ENCODE measurements at regions not wholly inside any gene's neighbourhood (a gene's known extent, or its start where the extent isn't known, plus 50 kb on each side); places are given as distances from the start of the nearest gene placed in this dataset.
A peak's percentile ranks its signal among the peaks of the same experiment; 100 is the strongest.

DNA sequence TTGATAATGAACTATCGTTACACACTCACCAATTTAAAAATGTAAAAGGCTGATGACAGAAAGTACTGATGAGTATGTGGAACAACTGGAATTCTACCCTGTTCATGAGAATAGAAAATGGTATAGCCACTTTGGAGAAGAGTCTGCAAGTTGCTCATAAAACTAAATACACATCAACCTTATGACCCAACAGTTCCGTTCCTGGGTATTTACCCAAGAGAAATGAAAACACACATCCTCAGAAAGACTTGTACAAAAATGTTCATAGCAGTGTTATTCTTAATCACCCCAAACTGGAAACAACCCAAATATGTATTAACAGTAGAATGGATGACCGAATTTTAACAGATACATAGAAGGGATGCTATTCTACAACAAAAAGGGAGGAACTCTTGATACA, 145.7 kb upstream of the LRFN2 start (continued):
- TF ChIP-seq HIVEP1 (CRISPR knock-in tag; IDR thresholded peaks at IDR 0.05): no peak
- no peak for TF ChIP-seq NFIC (IDR thresholded peaks at IDR 0.05)
- no peak for TF ChIP-seq ZNF436 (CRISPR knock-in tag; IDR thresholded peaks at IDR 0.05)
- TF ChIP-seq, protein P1, sequence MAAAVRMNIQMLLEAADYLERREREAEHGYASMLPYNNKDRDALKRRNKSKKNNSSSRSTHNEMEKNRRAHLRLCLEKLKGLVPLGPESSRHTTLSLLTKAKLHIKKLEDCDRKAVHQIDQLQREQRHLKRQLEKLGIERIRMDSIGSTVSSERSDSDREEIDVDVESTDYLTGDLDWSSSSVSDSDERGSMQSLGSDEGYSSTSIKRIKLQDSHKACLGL (CRISPR knock-in tag; IDR thresholded peaks at IDR 0.05; ENCODE audit: borderline replicate concordance, poor library complexity, severe bottlenecking): no peak

DNA sequence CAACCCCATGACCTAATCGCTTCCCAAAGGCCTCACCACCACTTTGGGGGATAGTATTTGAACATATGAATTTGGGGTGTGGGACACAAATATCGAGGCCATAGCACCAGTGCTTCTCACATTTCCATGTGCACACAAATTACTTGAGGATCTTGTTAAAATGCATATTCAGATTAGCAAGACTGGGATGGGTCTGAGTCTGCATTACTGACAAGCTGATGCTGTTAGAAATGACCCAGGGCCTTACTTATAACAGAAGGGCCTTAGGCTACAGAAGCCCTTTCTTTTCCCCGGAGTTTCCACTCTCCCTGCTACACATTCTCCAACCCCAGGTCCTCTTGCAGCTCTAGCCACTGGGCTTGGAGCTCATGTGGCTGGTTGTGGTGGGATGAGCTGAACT, 141.5 kb upstream of the LRFN2 start:
- no peak overlapping the region for H3K27ac ChIP-seq (ENCODE audit: extremely low read depth, low read depth, low read length)
- FAIRE-seq: peak; percentile 26
- H3K4me3 ChIP-seq: no peak overlapping the region

More for the DNA sequence above, 141.5 kb upstream of the LRFN2 start:
- H3K79me2 ChIP-seq (ENCODE audit: control insufficient read depth, insufficient read depth, low read length): no peaks in the 10 kb centered on the region
- H3K4me2 ChIP-seq (ENCODE audit: insufficient read depth, low read length): no peak overlapping the region
- H3K36me3 ChIP-seq (ENCODE audit: control insufficient read depth, insufficient read depth, low read length): no peaks in the 10 kb centered on the region
- intact Hi-C loops (cut with micrococcal nuclease): no loop called here
- POLR2A ChIA-PET: interaction anchor here (1.3 kb wide), 1 partner anchor 848 kb away, joined by 3 read pairs; no protein-coding TSS in a partner anchor
- H3K27me3 ChIP-seq (ENCODE audit: control insufficient read depth in 2 of 2, insufficient read depth in 2 of 2, low read length in 2 of 2): peaks cover 13 to 14% of the 10 kb centered on the region in 2 experiments; a peak in 4 of 5 replicates
- peaks cover 0 to 5% of the 10 kb centered on the region in 2 experiments; a peak in 2 of 5 replicates for H3K4me1 ChIP-seq (replicated peaks in 1 of 2; ENCODE audit: control insufficient read depth in 2 of 2, insufficient read depth in 2 of 2, low read length in 2 of 2)
- no peak overlapping the region for H2AFZ ChIP-seq (ENCODE audit: low read depth, low read length)
- CTCF ChIA-PET (ENCODE audit: low intra/inter-chr PET ratio): no interaction called here
- H4K20me1 ChIP-seq (replicated peaks; ENCODE audit: control insufficient read depth, insufficient read depth, low read length): no peaks in the 10 kb centered on the region
- no TSS peak for BruUV-seq (replicated peaks)
- H3K9me1 ChIP-seq (ENCODE audit: control insufficient read depth, insufficient read depth, low read length): no peaks in the 10 kb centered on the region
- no peaks in the 10 kb centered on the region for H3K9me3 ChIP-seq (replicated peaks; ENCODE audit: control insufficient read depth, insufficient read depth, low read depth, low read length)
- TF ChIP-seq, protein P2, sequence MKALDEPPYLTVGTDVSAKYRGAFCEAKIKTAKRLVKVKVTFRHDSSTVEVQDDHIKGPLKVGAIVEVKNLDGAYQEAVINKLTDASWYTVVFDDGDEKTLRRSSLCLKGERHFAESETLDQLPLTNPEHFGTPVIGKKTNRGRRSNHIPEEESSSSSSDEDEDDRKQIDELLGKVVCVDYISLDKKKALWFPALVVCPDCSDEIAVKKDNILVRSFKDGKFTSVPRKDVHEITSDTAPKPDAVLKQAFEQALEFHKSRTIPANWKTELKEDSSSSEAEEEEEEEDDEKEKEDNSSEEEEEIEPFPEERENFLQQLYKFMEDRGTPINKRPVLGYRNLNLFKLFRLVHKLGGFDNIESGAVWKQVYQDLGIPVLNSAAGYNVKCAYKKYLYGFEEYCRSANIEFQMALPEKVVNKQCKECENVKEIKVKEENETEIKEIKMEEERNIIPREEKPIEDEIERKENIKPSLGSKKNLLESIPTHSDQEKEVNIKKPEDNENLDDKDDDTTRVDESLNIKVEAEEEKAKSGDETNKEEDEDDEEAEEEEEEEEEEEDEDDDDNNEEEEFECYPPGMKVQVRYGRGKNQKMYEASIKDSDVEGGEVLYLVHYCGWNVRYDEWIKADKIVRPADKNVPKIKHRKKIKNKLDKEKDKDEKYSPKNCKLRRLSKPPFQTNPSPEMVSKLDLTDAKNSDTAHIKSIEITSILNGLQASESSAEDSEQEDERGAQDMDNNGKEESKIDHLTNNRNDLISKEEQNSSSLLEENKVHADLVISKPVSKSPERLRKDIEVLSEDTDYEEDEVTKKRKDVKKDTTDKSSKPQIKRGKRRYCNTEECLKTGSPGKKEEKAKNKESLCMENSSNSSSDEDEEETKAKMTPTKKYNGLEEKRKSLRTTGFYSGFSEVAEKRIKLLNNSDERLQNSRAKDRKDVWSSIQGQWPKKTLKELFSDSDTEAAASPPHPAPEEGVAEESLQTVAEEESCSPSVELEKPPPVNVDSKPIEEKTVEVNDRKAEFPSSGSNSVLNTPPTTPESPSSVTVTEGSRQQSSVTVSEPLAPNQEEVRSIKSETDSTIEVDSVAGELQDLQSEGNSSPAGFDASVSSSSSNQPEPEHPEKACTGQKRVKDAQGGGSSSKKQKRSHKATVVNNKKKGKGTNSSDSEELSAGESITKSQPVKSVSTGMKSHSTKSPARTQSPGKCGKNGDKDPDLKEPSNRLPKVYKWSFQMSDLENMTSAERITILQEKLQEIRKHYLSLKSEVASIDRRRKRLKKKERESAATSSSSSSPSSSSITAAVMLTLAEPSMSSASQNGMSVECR (CRISPR knock-in tag; IDR thresholded peaks at IDR 0.05): no peak
- TF ChIP-seq ZNF282 (CRISPR knock-in tag; IDR thresholded peaks at IDR 0.05) (no peak), C11orf30 (IDR thresholded peaks at IDR 0.05; ENCODE audit: low read depth) (no peak), SNRNP70 (optimal IDR thresholded peaks at IDR 0.05; ENCODE audit: low read depth, low read length) (no peak), ZNF75A (CRISPR knock-in tag; IDR thresholded peaks at IDR 0.05) (no peak), TBP (optimal IDR thresholded peaks at IDR 0.05; ENCODE audit: low read depth, low read length) (no peak)
- TF ChIP-seq, protein P3, sequence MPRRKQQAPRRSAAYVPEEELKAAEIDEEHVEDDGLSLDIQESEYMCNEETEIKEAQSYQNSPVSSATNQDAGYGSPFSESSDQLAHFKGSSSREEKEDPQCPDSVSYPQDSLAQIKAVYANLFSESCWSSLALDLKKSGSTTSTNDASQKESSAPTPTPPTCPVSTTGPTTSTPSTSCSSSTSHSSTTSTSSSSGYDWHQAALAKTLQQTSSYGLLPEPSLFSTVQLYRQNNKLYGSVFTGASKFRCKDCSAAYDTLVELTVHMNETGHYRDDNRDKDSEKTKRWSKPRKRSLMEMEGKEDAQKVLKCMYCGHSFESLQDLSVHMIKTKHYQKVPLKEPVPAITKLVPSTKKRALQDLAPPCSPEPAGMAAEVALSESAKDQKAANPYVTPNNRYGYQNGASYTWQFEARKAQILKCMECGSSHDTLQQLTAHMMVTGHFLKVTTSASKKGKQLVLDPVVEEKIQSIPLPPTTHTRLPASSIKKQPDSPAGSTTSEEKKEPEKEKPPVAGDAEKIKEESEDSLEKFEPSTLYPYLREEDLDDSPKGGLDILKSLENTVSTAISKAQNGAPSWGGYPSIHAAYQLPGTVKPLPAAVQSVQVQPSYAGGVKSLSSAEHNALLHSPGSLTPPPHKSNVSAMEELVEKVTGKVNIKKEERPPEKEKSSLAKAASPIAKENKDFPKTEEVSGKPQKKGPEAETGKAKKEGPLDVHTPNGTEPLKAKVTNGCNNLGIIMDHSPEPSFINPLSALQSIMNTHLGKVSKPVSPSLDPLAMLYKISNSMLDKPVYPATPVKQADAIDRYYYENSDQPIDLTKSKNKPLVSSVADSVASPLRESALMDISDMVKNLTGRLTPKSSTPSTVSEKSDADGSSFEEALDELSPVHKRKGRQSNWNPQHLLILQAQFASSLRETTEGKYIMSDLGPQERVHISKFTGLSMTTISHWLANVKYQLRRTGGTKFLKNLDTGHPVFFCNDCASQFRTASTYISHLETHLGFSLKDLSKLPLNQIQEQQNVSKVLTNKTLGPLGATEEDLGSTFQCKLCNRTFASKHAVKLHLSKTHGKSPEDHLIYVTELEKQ (CRISPR knock-in tag; IDR thresholded peaks at IDR 0.05): no peak
- 0% methylated on average over 3 of the region's 3 CpGs for WGBS (ENCODE audit: insufficient coverage, low coverage, missing lambda C conversion rate)
- in situ Hi-C loops (cut with MboI): no loop called here
- no peak overlapping the region for H3K9ac ChIP-seq (ENCODE audit: insufficient read depth in 1 of 2, low read depth in 2 of 2, low read length in 2 of 2)
- DNase-seq (ENCODE audit: extremely low read depth in 1 of 4, low spot score in 3 of 4) (no peak), ATAC-seq (no peak)
